H1 (cell line): ENCODE measurements at regions not wholly inside any gene's neighbourhood (a gene's known extent, or its start where the extent isn't known, plus 50 kb on each side); places are given as distances from the start of the nearest gene placed in this dataset.

Experiments
- BCL11A ChIP-seq, 2 experiments: IDR thresholded peaks; one replicate each; pipeline ENCODE4 v1.6.1; 2011; ENCODE audit warnings: low read depth in 2 of 2, low read length in 2 of 2, mild to moderate bottlenecking in 2 of 2
- CBX5 ChIP-seq: fragments of 300-800, 300-1000 bp; sonication (generic); IDR thresholded peaks from 2 replicates; pipeline ENCODE4 v1.7.1; 2016; ENCODE audit warnings: antibody characterized with exemption, low read length, low read depth
- CHD1 ChIP-seq: IDR thresholded peaks from 2 replicates; pipeline ENCODE4 v1.6.1; 2012; ENCODE audit warnings: low read depth, low read length, improper control_type of control experiment
- CREB1 ChIP-seq: IDR thresholded peaks from 2 replicates; pipeline ENCODE4 v1.6.1; 2012; ENCODE audit warnings: inconsistent platforms
- HDAC6 ChIP-seq: IDR thresholded peaks from one replicate; pipeline ENCODE4 v1.7.1; 2012; ENCODE audit warnings: low read depth, mild to moderate bottlenecking, inconsistent platforms, low read length, moderate library complexity
- JUND ChIP-seq: IDR thresholded peaks from 2 replicates; pipeline ENCODE4 v1.6.1; 2011; ENCODE audit warnings: mild to moderate bottlenecking, improper control_type of control experiment, low read length
- POLR2AphosphoS5 ChIP-seq: IDR thresholded peaks from 2 replicates; pipeline ENCODE4 v1.6.1; 2011; ENCODE audit warnings: low read depth, low read length
- POU5F1 ChIP-seq: IDR thresholded peaks from 2 replicates; pipeline ENCODE4 v1.6.1; 2011; ENCODE audit warnings: low read depth, mild to moderate bottlenecking, low read length, moderate library complexity
- RNF2 ChIP-seq: fragments of 200-900, 300-1000 bp; sonication (generic); IDR thresholded peaks from 2 replicates; pipeline ENCODE4 v1.7.1; 2016; ENCODE audit warnings: borderline replicate concordance, low read depth, mild to moderate bottlenecking, antibody characterized with exemption, low read length; ENCODE audit not compliant: poor library complexity, severe bottlenecking; ENCODE audit errors: missing control alignments
- RXRA ChIP-seq: IDR thresholded peaks from 2 replicates; pipeline ENCODE4 v1.6.1; 2011; ENCODE audit warnings: low read depth, mild to moderate bottlenecking, low read length, moderate library complexity; ENCODE audit not compliant: insufficient read depth
- SIRT6 ChIP-seq: IDR thresholded peaks from one replicate; pipeline ENCODE4 v1.7.1; 2012; ENCODE audit warnings: low read length, inconsistent platforms
- SP1 ChIP-seq: IDR thresholded peaks from 2 replicates; pipeline ENCODE4 v1.6.1; 2011; ENCODE audit warnings: low read depth, low read length
- SRF ChIP-seq: IDR thresholded peaks from 2 replicates; pipeline ENCODE4 v1.6.1; 2011; ENCODE audit warnings: mild to moderate bottlenecking, low read depth, low read length, moderate library complexity
- TCF12 ChIP-seq: IDR thresholded peaks from 2 replicates; pipeline ENCODE4 v1.6.1; 2011; ENCODE audit warnings: low read depth, mild to moderate bottlenecking, low read length
- TF ChIP-seq, protein P1 (sequence below): IDR thresholded peaks from 2 replicates; pipeline ENCODE4 v1.6.1; 2011; ENCODE audit warnings: low read depth, mild to moderate bottlenecking, low read length; ENCODE audit not compliant: insufficient read depth
- TF ChIP-seq, protein P2 (sequence below): IDR thresholded peaks from 2 replicates; pipeline ENCODE4 v1.6.1; 2012; ENCODE audit warnings: low read length, inconsistent platforms
- TF ChIP-seq, protein P3 (sequence below), 3 experiments: IDR thresholded peaks; 1 replicate in 2 of 3; 2 replicates in 1 of 3; pipeline versions ENCODE4 v1.5.1 to v1.6.1; 2011; ENCODE audit warnings: low read length in 3 of 3, mild to moderate bottlenecking in 3 of 3, inconsistent platforms in 2 of 3, low read depth in 1 of 3, moderate library complexity in 1 of 3; ENCODE audit not compliant: insufficient read depth in 1 of 3; ENCODE audit errors: control extremely low read depth in 1 of 3

DNA sequence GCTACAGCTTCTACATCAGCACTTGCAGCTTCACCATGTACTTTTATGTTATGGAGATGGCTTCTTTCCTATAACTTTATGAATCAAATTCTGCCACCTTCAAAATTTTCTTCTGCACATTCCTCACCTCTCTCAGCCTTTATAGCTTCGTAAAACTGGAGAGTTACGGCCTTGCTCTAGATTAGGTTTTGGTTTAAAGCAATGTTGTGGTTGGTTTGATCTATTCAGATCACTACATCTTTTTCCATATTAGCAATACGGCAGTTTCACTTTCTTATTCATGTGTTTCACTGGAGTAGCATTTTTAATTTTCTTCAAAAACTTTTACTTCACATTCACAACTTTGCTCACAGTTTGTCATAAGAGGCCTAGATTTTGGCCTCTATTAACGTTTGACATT is 242.9 kb upstream of the GYPC start (continued):
- TF ChIP-seq, protein P1, sequence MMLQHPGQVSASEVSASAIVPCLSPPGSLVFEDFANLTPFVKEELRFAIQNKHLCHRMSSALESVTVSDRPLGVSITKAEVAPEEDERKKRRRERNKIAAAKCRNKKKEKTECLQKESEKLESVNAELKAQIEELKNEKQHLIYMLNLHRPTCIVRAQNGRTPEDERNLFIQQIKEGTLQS: no peak
- TF ChIP-seq, protein P2, sequence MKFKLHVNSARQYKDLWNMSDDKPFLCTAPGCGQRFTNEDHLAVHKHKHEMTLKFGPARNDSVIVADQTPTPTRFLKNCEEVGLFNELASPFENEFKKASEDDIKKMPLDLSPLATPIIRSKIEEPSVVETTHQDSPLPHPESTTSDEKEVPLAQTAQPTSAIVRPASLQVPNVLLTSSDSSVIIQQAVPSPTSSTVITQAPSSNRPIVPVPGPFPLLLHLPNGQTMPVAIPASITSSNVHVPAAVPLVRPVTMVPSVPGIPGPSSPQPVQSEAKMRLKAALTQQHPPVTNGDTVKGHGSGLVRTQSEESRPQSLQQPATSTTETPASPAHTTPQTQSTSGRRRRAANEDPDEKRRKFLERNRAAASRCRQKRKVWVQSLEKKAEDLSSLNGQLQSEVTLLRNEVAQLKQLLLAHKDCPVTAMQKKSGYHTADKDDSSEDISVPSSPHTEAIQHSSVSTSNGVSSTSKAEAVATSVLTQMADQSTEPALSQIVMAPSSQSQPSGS: no peak
- TF ChIP-seq CHD1 (no peak), SIRT6 (no peak), RNF2 (no peak), TCF12 (no peak), JUND (no peak), HDAC6 (no peak), SRF (no peak), BCL11A (IDR thresholded peaks at IDR 0.05; ENCODE audit: low read depth in 2 of 2, low read length in 2 of 2) (no peak), POU5F1 (no peak), CBX5 (no peak), SP1 (no peak), POLR2AphosphoS5 (no peak), CREB1 (no peak), RXRA (no peak)
- TF ChIP-seq, protein P3, sequence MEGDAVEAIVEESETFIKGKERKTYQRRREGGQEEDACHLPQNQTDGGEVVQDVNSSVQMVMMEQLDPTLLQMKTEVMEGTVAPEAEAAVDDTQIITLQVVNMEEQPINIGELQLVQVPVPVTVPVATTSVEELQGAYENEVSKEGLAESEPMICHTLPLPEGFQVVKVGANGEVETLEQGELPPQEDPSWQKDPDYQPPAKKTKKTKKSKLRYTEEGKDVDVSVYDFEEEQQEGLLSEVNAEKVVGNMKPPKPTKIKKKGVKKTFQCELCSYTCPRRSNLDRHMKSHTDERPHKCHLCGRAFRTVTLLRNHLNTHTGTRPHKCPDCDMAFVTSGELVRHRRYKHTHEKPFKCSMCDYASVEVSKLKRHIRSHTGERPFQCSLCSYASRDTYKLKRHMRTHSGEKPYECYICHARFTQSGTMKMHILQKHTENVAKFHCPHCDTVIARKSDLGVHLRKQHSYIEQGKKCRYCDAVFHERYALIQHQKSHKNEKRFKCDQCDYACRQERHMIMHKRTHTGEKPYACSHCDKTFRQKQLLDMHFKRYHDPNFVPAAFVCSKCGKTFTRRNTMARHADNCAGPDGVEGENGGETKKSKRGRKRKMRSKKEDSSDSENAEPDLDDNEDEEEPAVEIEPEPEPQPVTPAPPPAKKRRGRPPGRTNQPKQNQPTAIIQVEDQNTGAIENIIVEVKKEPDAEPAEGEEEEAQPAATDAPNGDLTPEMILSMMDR (IDR thresholded peaks at IDR 0.05; ENCODE audit: control extremely low read depth in 1 of 3, insufficient read depth in 1 of 3, low read depth in 1 of 3, low read length in 3 of 3): no peak
